KMS-11 (cell line): ENCODE measurements at regions not wholly inside any gene's neighbourhood (a gene's known extent, or its start where the extent isn't known, plus 50 kb on each side); places are given as distances from the start of the nearest gene placed in this dataset.

Source experiments
- H2AFZ ChIP-seq: fragments of 200-600 bp; sonication (generic); 2 replicates; pipeline ENCODE4 v1.6.1; 2016; ENCODE audit warnings: antibody characterized with exemption, mixed run types, low read depth
- H3K27ac ChIP-seq: fragments of 200-600 bp; sonication (generic); 2 replicates; pipeline ENCODE4 v1.6.1; 2016; ENCODE audit warnings: mild to moderate bottlenecking, mixed run types
- H3K27me3 ChIP-seq: fragments of 200-600 bp; sonication (generic); 2 replicates; pipeline ENCODE4 v1.6.1; 2017; ENCODE audit warnings: mild to moderate bottlenecking, low read depth, mixed run types, moderate library complexity; ENCODE audit not compliant: insufficient read depth
- H3K36me3 ChIP-seq: fragments of 200-600 bp; sonication (generic); 2 replicates; pipeline ENCODE4 v1.6.1; 2017; ENCODE audit warnings: mild to moderate bottlenecking, mixed run types; ENCODE audit not compliant: insufficient read depth
- H3K4me1 ChIP-seq: fragments of 200-600 bp; sonication (generic); 2 replicates; pipeline ENCODE4 v1.6.1; 2016; ENCODE audit warnings: mild to moderate bottlenecking, low read depth, mixed run types; ENCODE audit not compliant: poor library complexity, severe bottlenecking
- H3K4me2 ChIP-seq: fragments of 200-600 bp; sonication (generic); 2 replicates; pipeline ENCODE4 v1.7.0; 2016; ENCODE audit warnings: mild to moderate bottlenecking, mixed run types
- H3K4me3 ChIP-seq: fragments of 200-600 bp; sonication (generic); IDR thresholded peaks from 2 replicates; pipeline ENCODE4 v1.6.1; 2017; ENCODE audit warnings: low read depth, low read length, mixed read lengths; ENCODE audit not compliant: insufficient read depth
- H3K79me2 ChIP-seq: fragments of 200-600 bp; sonication (generic); 2 replicates; pipeline ENCODE4 v1.6.1; 2016; ENCODE audit warnings: low read depth, mixed run types; ENCODE audit not compliant: insufficient read depth
- H3K9ac ChIP-seq: fragments of 200-600 bp; sonication (generic); 2 replicates; pipeline ENCODE4 v1.6.1; 2016; ENCODE audit warnings: mild to moderate bottlenecking, mixed run types
- H4K20me1 ChIP-seq: fragments of 200-600 bp; sonication (generic); 2 replicates; pipeline ENCODE4 v1.6.1; 2016; ENCODE audit warnings: mild to moderate bottlenecking, mixed run types; ENCODE audit not compliant: insufficient read depth
- TF ChIP-seq, protein P1 (sequence below): fragments of 200-600 bp; sonication (generic); conservative IDR thresholded peaks from 2 replicates; pipeline ENCODE4 v1.6.1; 2017; ENCODE audit warnings: low read depth, mild to moderate bottlenecking, antibody characterized with exemption, low read length, moderate library complexity, mixed read lengths

DNA sequence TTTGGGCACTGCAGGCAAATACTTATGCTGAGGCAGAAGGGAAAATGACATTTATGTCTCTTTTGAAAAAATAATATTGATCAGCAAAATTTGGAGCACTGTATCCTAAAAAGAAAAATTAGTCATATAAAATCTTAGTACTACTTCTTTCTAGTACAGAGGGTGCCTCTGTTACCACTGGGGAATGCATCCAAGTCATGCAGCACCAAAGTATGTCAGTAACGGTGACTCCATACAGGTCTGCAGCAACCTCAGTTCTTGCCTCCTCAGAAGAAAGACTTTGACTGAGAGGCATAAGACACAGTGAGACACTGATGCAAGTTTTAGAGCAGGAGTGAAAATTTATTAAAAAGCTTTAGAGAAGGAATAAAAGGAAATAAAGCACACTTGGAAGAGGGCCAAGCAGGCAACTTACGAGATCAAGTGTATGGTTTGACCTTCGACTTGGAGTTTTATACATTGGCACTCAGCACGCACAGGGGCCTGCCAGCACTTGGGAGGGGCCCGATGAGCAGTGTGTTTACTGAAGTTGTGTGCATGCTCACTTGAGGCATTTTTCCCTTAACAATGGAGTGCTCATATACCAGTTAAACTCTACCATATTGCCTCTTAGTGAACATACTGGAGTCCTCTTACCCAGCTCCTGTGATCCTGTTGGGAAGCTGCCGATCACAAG, 1244.8 kb downstream of the EPHA7 start:
- H3K4me2 ChIP-seq: no peak overlapping the region
- TF ChIP-seq, protein P1, sequence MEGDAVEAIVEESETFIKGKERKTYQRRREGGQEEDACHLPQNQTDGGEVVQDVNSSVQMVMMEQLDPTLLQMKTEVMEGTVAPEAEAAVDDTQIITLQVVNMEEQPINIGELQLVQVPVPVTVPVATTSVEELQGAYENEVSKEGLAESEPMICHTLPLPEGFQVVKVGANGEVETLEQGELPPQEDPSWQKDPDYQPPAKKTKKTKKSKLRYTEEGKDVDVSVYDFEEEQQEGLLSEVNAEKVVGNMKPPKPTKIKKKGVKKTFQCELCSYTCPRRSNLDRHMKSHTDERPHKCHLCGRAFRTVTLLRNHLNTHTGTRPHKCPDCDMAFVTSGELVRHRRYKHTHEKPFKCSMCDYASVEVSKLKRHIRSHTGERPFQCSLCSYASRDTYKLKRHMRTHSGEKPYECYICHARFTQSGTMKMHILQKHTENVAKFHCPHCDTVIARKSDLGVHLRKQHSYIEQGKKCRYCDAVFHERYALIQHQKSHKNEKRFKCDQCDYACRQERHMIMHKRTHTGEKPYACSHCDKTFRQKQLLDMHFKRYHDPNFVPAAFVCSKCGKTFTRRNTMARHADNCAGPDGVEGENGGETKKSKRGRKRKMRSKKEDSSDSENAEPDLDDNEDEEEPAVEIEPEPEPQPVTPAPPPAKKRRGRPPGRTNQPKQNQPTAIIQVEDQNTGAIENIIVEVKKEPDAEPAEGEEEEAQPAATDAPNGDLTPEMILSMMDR: no peak
- H3K9ac ChIP-seq: no peak overlapping the region
- no peak overlapping the region for H2AFZ ChIP-seq
- no peak overlapping the region for H3K27ac ChIP-seq
- no peaks in the 10 kb centered on the region for H3K27me3 ChIP-seq
- no peak overlapping the region for H3K4me3 ChIP-seq
- no peaks in the 10 kb centered on the region for H3K79me2 ChIP-seq
- H4K20me1 ChIP-seq: no peaks in the 10 kb centered on the region
- H3K36me3 ChIP-seq: no peaks in the 10 kb centered on the region
- H3K4me1 ChIP-seq: no peaks in the 10 kb centered on the region

DNA sequence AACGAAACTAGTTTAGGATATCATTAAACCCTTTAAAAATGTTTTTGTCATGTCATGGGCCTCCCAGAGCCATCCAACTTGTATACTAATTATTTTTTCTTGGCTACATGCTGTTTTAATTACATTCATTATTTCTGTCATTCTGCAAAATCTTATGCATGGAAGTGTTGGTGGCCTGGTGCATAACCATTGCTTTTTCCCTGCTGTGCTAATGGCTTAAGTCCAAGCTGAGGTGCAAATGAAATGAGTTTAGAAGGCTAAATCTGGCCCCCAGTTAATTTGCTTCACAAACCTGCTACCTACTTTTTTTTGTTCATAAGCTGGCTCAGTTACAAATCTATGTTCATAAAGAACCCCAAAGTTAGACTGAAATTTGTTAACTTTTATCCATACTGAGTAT, 1249.9 kb downstream of the EPHA7 start:
- TF ChIP-seq, protein P1: no peak

DNA sequence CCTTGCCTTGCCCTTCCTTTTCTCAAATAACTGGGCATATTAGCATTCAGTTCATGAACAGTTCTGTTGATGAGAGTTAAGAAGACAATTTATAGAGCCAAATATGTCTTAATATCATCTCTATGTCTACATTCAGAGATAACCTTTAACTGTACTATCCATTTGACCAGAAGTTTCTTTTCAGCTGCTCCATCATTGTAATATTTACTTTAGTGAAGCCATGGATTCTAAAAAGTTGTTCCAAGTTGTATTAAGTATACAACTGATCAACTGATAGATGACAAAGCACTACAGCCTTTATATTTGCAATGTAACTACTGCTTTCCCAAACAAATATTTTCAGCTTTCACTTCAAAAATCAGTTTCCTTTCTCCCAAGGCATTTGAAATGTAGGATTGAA, 1252.7 kb downstream of the EPHA7 start:
- Histone ChIP-seq H3K27ac (no peak overlapping the region), H3K4me3 (no peak overlapping the region), H3K36me3 (no peaks in the 10 kb centered on the region), H3K79me2 (no peaks in the 10 kb centered on the region), H4K20me1 (no peaks in the 10 kb centered on the region), H3K27me3 (no peaks in the 10 kb centered on the region), H2AFZ (no peak overlapping the region), H3K9ac (no peak overlapping the region), H3K4me1 (no peaks in the 10 kb centered on the region), H3K4me2 (no peak overlapping the region)
- TF ChIP-seq, protein P1: no peak

More for the DNA sequence above, 1249.9 kb downstream of the EPHA7 start:
- no peaks in the 10 kb centered on the region for H4K20me1 ChIP-seq
- H3K4me2 ChIP-seq: no peak overlapping the region
- no peak overlapping the region for H3K4me3 ChIP-seq
- no peaks in the 10 kb centered on the region for H3K36me3 ChIP-seq
- H3K4me1 ChIP-seq: no peaks in the 10 kb centered on the region
- H2AFZ ChIP-seq: no peak overlapping the region
- H3K27ac ChIP-seq: no peak overlapping the region
- H3K27me3 ChIP-seq: no peaks in the 10 kb centered on the region
- no peaks in the 10 kb centered on the region for H3K79me2 ChIP-seq
- H3K9ac ChIP-seq: no peak overlapping the region

DNA sequence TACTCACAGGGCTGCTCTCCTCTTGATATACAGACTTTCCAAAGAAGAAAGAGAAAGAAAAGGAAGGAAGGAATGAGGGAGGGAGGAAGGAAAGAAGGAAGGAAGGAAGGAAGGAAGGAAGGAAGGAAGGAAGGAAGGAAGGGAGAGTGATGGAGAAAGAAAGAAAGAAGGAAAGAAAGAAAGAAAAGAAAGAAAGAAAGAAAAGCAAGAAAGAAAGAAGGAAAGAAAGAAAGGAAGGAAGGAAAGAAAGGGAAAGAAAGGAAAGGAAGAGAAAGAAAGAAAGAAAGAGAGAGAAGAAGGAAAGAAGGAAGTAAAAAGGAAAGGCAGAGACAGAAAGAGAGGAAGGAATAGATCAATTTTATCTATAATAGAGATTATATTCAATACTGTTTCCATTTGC, 1257.4 kb downstream of the EPHA7 start:
- Histone ChIP-seq H3K79me2 (no peaks in the 10 kb centered on the region), H3K27ac (no peak overlapping the region), H3K9ac (no peak overlapping the region), H2AFZ (no peak overlapping the region), H3K4me2 (no peak overlapping the region), H3K4me3 (no peak overlapping the region), H4K20me1 (no peaks in the 10 kb centered on the region), H3K4me1 (no peaks in the 10 kb centered on the region), H3K36me3 (no peaks in the 10 kb centered on the region), H3K27me3 (no peaks in the 10 kb centered on the region)
- TF ChIP-seq, protein P1: no peak
